Inferior parietal cortex (tissue), 1 donor: ENCODE measurements at regions not wholly inside any gene's neighbourhood (a gene's known extent, or its start where the extent isn't known, plus 50 kb on each side); places are given as distances from the start of the nearest gene placed in this dataset.
"Not testable (repeated sequence)": the region's sequence is repeated elsewhere in the genome, so short reads cannot be mapped to it uniquely, and the experiment has no call there.

Experiments
- DNase-seq: peaks from one replicate; pipeline ENCODE4 v3.0.0-alpha.2; 2016; ENCODE audit errors: extremely low spot score

DNA sequence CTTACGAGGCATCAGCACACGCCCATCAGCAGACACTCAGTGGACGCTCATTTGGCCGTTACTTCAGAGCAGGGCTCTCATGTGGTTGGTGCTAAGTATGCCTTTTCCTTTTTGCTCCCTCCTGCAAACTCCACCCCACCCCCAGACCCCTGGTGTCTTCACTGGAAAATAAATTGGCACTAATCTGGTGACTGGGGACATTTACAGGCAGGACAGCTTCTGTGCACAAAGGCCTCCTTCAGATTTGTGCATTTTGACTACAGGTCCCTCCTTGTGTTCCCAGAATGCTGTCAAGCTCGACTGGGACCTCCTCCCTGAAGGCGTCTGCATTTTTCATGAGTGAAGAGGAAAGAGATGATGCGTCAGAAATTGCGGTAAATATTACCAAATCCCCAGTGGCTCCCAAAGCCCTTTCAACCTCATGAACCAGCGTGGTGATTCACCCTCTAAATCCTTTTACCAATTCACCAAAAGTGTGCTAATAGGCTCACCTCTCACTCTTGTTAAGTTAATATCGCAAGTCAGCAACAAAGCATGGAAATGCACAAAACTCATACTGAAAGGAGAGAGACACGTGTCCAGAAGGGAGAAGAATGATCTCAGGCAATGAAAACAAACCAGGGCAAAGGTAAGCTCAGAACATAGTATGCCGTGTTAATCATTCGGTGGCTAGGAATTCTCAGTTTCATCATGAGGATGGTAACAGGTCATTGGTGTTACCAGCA is 119.0 kb downstream of the NKX6-1 start:
- DNase-seq: no peak

DNA sequence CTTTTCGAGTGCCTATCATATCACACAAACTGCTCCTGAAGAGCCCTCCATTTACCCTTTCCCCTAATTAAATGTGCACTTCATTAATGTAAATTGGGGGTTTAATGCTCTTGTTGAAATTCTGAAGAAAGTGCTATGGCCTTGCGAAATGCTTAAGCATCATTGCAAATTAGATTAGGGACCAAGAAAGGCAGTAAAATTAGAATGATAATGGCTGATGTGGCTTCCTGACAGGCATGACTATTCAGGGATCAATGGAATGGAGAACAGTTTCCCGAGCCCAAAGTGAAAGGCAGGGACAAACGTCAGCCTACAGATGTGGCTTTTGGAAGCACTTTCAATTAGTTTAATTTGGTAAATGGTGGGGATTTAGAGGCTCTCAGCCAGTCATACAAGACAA is 120.1 kb downstream of the NKX6-1 start:
- DNase-seq: no peak

DNA sequence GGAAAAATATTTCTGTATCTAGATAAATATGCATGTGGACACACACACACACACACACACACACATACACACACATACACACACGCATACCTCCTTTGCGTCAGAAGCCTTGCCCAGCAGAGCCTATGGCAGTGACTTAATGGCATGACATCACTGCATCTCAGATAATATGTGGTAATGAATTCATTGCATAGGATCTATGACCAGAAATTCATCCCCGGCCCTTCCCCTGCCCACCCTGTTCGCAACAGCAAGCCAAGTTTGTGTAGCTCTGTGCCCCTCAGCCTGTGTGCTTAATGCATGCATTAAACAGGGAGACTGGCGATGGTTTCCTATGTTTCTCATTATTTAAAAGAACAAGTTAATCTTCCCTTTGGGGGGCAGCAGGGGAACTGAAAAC is 120.7 kb downstream of the NKX6-1 start:
- no peak for DNase-seq

DNA sequence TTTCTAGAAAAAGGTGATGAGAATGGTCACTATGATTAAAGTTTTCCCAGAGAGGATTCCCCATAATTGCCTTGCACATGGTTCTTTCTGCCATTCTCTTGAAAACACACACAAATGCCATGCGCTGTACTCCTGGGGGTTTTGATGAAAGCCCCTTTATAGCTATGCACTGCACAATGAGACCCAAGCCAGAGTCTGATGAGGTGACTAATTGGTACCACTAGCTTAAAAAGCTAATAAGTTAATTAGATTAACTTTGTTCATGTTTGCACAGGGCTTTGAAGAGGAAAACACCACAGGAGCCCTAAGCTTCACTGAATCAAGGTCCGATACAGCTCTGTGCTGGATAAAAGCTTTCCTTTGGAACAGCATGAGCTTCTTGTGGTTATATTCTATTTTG is 132.2 kb downstream of the NKX6-1 start:
- DNase-seq: no peak

DNA sequence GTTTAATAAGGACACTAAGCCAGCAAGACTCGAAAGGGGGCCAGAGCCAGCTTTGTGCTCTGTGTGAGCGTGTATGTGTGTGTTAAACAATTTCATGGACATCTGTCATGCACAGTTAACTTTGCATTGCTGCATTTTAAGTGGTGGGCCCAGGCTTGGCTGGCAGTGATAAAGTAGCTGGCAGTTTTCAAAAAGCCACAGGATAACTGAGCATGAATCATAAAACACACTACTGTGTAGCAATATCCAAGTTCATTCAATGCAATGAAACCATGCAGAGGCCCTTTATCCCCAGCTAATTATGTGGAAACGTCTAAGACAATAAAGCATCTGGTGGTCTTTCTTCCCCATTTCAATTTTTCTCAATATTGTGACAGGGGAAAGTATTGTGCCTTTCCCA is 132.9 kb downstream of the NKX6-1 start:
- no peak for DNase-seq

DNA sequence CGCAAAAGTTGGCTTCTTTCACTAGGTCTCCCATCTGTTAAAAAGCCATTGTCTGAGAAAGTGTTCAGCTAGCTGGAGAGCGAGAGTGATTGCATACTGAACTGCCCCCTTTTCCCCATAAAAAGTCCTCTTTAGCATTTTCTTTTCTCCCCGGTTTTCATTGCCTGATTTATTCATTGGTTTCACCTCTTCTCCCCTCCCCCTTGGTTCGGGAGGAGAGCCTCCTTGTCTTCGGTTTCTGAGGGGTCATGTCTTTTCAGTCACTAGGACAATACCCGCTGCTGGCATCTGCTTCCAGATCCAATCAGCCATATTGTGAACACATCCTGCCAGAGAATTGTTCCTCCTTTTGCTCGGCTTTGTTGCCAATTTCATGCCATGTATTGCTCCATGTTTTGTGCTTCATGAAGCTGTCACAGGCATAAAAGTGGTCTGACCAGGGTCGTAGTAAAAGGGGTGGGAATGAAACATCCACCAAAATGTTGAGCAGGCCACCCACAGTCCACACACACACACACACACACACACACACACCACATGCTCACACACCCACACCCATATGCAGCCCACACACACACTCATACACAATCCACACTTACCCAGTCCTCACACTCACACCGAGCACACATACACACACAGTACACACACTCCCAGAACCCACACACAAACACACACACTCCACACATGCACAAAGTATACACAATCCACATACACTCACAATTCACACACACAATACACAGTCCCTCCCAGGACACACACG is 136.0 kb downstream of the NKX6-1 start:
- no peak for DNase-seq

DNA sequence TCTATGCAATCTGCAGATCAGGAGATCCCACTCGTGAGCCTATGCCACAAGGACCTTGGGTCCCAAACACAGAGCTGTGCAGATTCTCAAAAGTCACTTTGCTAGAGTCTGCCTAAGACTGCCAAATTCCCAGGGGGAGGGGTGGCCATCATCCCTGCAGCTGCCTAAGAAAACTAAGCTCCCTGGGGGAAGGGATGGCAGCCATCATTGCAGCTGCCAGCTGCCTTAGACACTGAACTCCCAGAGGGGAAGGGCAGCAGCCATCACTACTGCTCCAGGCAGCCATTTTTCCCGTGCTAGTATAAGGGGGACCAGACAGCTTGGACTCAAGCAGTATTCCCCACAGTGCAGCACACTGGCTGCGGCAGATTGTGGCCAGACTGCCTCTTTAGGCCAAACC is 156.9 kb downstream of the NKX6-1 start:
- DNase-seq: no peak

DNA sequence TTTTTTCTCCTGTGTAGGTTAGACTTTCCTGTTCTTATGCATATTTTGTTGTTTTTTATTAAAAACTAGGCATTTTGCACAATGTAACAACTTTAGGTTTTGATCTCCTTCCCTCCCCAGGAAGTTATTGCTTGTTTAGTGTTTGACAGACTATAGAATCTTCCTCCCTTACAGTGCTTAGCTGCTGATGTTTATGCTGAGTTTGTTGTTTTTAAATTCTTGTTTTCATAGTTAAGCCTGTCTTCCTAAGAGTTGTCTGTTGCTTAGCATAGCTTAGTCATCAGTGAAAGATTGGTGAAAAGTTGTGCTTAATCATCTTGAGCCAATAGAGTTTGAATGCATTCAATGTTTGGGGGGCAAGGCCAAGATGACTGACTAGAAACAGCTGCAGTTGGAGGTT is 157.5 kb downstream of the NKX6-1 start:
- DNase-seq: no peak

DNA sequence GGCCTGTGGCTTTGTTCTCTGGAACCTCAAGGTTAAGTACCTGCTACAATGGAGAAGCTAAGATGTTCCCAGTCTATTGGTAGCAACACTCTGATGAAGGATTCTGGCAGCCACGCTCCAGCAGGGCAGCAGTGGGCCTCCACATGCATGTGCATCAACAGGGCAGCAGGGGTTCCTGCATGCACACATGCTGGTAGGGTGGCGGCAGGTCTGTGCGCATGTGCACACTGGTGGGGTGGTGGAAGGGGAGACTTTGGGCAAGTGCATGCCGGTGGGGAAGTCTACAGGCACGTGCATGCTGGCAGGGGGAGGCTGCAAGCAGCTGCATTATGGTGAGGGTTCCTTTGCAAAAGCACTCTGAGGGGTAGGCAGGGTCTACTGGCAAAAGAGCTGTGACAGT is 160.7 kb downstream of the NKX6-1 start:
- no peak for DNase-seq

DNA sequence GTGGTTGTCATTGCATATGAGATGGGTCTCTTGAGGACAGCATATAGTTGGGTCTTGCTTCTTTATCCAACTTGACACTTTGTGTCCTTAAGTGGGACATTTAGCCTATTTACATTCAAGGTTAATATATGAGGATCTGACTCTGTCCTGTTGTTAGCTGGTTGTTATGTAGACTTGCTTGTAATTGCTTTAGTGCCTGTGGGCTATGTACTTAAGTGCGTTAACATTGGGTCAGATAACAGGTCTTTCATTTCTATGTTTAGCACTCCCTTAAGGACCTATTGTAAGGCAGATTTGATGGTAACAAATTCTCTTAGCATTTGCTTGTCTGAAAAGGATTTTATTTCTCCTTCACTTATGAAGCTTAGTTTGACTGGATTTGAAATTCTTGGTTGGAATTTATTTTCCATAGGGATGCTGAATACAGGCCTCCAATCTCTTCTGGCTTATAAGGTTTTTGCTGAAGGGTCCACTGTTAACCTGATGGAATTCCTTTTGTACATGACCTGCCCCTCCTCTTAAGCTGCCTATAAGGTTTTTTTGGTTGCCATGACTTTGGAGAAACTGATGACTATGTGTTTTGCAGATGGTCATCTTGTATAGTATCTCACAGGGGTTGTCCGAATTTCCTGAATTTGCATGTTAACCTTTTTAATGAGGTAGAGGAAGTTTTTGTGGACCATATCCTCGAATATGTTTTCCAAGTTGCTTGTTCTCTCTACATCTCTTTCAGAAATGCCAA is 162.0 kb downstream of the NKX6-1 start:
- DNase-seq: no peak

DNA sequence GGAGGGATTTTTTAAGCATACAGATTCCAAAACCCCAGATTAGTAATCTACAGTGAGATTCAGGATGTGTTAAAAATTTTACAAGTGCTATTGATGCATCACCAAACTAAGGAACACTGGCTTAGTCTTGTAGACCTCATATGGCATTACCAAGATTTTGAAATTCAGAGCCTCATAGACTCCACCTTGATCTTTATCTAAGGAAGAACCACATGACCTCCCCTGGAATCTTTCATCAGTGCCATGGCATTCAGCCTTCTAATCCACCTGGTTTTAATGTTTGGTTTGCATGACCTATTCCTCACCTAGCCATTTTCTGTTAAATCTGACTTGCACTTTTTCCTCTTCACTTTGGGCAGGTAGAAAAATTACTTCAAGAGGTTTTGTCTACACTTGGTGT is 171.6 kb downstream of the NKX6-1 start:
- no peak for DNase-seq

DNA sequence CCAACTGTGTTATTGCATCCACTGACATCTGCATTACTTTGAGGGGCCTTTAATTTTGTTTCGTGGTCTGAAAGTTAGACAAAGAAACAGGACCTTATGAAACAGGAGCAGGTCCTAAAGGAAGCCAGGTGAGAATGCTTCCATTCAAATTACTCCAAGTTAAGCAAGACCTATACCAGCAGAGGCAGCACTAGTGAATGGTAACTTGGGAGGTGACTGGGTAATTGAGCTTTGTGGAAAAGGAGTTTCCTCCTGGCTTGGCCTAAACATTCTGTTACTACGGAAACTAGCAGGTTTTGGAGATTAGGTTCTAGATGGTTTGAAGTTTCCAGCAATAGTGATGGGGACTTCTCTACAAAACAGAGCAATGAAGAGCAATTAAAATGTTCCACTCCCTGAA is 173.5 kb downstream of the NKX6-1 start:
- no peak for DNase-seq

DNA sequence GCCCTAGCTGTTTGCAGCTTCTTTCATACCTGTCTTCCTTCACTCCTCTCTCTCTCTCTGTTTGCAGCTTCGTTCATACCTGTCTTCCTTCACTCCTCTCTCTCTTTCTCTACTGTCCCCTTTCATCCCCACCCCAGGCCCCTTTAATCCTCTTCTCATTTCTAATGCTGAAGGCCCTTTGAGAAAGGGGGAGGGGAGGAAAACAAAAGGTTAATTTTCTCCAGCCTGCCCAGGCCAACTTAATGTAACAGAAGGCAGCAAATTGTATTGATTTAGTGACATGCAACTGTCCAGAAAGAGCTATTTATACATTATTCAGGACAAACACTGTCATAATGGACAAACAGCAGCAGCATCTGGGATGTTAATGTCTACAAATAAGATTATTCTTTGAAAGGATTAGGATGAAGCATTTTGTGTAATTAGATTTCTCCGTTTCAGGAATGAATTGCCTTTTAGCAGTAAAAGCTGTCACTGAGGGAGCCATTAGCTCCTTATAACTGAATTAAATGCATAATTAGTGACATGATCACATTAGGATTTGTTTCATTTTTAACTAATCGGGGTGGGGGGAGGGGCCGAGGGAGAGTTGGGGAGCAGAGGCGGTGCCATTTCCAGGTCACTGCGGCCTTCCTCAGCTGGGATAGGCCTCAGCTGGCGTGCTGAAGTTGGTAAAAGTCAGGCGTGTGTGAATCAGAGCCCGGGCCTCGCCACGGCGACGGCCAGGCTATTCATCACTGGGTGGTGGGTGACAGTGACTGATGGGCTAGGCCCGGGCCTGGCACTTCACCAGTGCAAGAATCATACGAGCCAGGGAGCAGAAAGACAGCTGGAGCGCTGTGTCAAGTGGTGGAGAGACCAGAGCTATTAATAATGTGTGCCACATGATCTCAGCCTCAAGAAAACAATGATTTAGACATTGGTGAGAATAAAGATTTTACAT is 174.5 kb downstream of the NKX6-1 start:
- no peak for DNase-seq

DNA sequence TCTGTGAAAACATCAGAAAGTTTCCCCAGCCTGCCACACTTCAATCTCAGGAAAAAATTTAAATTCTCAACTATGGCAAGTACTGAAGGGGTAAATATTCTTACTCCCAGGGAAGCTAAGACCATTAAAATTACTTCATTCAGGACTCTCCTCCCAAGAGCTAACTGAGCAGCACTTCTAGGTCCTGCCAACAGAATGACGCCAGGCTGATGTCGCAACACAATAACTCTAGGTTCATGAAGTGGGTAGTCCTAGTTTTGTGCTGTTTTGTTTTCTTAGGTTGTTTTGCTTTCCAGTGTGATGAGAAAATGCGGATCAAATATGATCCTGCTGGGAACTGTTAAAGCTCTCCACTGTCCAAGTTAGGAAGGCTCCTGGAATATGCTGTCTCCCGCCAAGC is 180.0 kb downstream of the NKX6-1 start:
- DNase-seq: no peak

DNA sequence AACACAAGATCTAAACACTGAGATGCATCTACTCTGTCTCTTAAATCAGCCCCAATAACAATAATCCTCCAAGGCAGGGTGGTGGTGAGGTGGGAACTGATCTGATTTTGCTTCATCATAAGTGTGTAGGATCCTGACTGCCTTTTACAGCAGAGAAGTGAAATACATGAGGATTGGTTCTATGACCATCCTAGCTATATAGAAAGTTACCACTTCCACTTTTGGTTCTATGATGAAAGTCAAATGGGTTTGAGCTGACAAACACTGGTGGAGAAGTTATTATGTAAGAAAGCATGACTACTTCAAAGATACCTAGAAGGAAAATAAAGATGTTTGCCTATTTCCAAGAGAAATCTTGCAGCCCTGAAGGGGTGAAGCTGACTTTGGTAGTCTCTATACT is 181.6 kb downstream of the NKX6-1 start:
- DNase-seq: no peak

DNA sequence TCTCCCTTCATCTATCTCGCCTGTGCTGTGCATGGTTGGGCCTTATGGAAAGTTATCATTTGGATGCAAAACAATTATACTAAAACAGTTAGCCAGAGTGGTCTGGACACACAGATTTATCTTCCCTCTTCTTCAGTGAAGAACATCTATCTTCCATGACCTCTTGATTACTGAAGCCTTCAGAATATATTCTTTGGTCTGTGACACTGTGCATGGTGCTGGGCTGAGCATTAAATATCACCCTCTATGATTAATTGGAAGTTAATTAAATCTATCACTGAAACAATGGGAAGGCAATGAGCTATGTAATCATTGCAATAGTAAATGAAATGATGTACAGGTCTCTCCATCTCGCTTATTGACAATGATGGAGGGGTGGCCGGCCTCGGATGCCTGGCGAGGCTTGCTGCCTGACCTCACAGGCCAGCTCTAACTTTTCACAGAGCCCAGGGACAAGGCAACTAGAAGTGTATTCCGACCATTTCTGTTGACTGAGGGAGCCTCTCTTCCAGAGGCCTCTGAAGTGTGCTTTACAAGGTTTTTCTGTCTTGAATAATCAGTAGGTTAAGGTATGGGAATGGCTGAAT is 186.6 kb downstream of the NKX6-1 start:
- no peak for DNase-seq

DNA sequence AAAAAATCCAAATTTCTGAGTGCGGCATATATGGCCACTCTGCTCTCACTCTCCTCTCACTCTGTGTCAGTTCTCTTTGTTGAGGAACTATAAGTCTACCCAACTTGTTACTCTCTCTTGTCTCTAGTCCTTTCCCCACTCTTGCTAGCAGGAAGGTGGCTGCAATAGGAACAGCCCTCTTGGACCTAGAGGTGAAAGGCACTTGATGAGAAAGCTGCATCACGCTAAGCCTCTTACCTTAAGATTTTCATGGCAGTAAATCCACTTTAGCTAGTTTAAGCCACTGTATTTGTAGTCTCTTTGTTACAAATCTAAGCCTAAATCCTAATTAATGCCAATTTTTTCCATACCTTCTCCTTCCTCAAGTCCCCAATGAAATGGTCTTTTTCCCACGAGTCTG is 189.9 kb downstream of the NKX6-1 start:
- no peak for DNase-seq

DNA sequence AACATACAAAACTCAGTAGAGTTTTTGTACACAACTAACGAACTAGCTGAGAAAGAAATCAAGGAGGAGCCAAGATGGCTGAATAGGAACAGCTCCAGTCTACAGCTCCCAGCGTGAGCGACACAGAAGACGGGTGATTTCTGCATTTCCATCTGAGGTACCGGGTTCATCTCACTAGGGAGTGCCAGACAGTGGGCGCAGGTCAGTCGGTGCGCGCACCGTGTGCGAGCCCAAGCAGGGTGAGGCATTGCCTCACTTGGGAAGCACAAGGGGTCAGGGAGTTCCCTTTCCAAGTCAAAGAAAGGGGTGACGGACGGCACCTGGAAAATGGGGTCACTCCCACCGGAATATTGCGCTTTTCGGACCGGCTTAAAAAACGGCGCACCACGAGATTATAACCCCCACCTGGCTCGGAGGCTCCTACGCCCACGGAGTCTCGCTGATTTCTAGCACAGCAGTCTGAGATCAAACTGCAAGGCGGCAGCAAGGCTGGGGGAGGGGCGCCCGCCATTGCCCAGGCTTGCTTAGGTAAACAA is 200.3 kb downstream of the NKX6-1 start:
- DNase-seq: not testable (repeated sequence)

DNA sequence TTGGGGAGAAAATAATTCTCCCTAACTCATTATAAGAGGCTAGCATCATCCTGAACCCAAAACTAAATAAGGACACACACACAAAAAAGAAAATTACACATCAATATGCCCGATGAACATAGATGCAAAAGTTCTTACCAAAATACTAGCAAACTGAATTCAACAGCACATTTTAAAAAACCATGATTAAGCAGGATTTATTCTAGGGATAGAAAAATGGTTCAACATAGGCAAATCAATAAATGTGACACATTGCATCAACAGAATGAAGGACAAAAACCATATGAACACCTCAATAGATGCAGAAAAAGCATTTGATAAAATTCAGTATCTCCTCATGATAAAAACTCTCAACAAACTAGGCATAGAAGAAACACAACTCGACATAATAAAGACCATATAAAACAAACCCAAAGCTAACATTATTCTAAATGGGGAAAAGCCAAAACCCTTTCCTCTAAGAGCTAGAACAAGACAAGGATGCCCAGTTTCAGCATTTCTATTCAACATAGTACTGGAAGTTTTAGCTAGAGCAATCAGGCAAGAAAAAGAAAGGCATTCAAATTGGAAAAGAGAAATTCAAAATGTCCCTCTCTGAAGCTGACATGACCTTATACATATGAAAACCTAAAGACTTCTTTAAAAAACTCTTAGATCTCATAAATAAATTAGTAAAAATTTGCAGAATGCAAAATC is 200.9 kb downstream of the NKX6-1 start:
- no peak for DNase-seq

DNA sequence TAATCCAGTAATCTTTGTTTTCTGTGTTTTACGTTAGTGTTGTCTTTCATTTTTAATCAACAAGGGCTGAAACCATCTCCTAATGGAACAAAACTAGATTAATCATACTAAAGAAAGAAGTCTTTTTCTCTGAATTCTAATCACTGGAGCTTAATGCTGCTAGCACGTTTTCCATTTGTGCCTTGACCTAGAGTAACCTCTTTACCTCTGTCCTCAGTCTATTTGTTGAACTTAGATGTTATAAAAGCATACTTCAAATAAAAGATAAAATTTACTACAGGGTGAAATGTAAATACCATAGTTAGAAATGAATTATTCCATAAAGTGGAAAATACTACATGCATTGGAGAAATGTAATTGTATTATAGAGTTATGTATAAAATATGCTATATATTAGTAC is 207.1 kb downstream of the NKX6-1 start:
- DNase-seq: no peak
